SK-N-SH (cell line): ENCODE measurements at regions not wholly inside any gene's neighbourhood (a gene's known extent, or its start where the extent isn't known, plus 50 kb on each side); places are given as distances from the start of the nearest gene placed in this dataset.

Experiments used
- CTCF ChIA-PET: fragments of 300-600, 350-600 bp; formaldehyde crosslinking; extraction: SDS; loops from one replicate; lab custom pipeline; 2021; lab: Yijun Ruan, JAX
- POLR2A ChIA-PET: fragments of 350-600 bp; sonication (Branson Sonifier 250); formaldehyde crosslinking; extraction: SDS; loops from one replicate; lab custom pipeline; 2020; ENCODE audit warnings: antibody characterized with exemption, inconsistent platforms; lab: Yijun Ruan, JAX
- DNase-seq: peaks from one replicate; pipeline ENCODE4 v3.0.0; 2012
- H2AFZ ChIP-seq: fragments of 200-600 bp; sonication (generic); 2 replicates; pipeline ENCODE4 v1.8.1; 2016; ENCODE audit warnings: antibody characterized with exemption, mild to moderate bottlenecking, low read depth
- H3F3A ChIP-seq: fragments of 200-600 bp; sonication (generic); replicated peaks from 2 replicates; pipeline ENCODE3; 2016; ENCODE audit warnings: antibody characterized with exemption, mild to moderate bottlenecking; ENCODE audit not compliant: insufficient read depth
- H3K27ac ChIP-seq, 2 experiments: fragments of 200-500 bp in 1 of 2; fragments of 200-600 bp in 1 of 2; sonication (Bioruptor generic) in 1 of 2; sonication (generic), shearing (Covaris generic) in 1 of 2; 2 replicates each; pipeline versions ENCODE4 v1.5.1 to v1.6.1; 2014 to 2016; ENCODE audit warnings: low read depth in 2 of 2, inconsistent platforms in 1 of 2, low read length in 1 of 2, mild to moderate bottlenecking in 1 of 2, mixed read lengths in 1 of 2
- H3K27me3 ChIP-seq: fragments of 200-600 bp; sonication (generic), shearing (Covaris generic); 2 replicates; pipeline ENCODE4 v1.6.1; 2016; ENCODE audit warnings: mixed run types; ENCODE audit not compliant: insufficient read depth
- H3K36me3 ChIP-seq, 2 experiments: fragments of 200-500 bp in 1 of 2; fragments of 200-600 bp in 1 of 2; sonication (Bioruptor generic) in 1 of 2; sonication (generic) in 1 of 2; replicated peaks in 1 of 2; 2 replicates each; pipeline versions ENCODE3 to v1.5.1; 2014 to 2016; ENCODE audit warnings: low read length in 1 of 2, mild to moderate bottlenecking in 1 of 2; ENCODE audit not compliant: insufficient read depth in 2 of 2, control insufficient read depth in 1 of 2
- H3K4me1 ChIP-seq, 2 experiments: fragments of 200-500 bp in 1 of 2; fragments of 200-600 bp in 1 of 2; sonication (Bioruptor generic) in 1 of 2; sonication (generic), shearing (Covaris generic) in 1 of 2; 2 replicates each; pipeline versions ENCODE4 v1.5.1 to v1.6.1; 2014 to 2016; ENCODE audit warnings: low read depth in 1 of 2, low read length in 1 of 2, mixed run types in 1 of 2; ENCODE audit not compliant: insufficient read depth in 2 of 2, control insufficient read depth in 1 of 2
- H3K4me2 ChIP-seq: fragments of 200-600 bp; sonication (generic), shearing (Covaris generic); 2 replicates; pipeline ENCODE4 v1.6.1; 2017; ENCODE audit warnings: mixed run types
- H3K4me3 ChIP-seq, 2 experiments: fragments of 200-500 bp in 1 of 2; fragments of 200-600 bp in 1 of 2; sonication (Bioruptor generic) in 1 of 2; sonication (generic), shearing (Covaris generic) in 1 of 2; 2 replicates each; pipeline versions ENCODE4 v1.5.1 to v1.8.1; 2014 to 2016; ENCODE audit warnings: low read depth in 2 of 2, inconsistent platforms in 1 of 2, low read length in 1 of 2, mild to moderate bottlenecking in 1 of 2, mixed read lengths in 1 of 2, moderate library complexity in 1 of 2
- H3K79me2 ChIP-seq: fragments of 200-600 bp; sonication (generic); 2 replicates; pipeline ENCODE4 v1.8.1; 2017; ENCODE audit warnings: mild to moderate bottlenecking; ENCODE audit not compliant: insufficient read depth
- H3K9ac ChIP-seq: fragments of 200-600 bp; sonication (generic); 2 replicates; pipeline ENCODE4 v1.6.1; 2017; ENCODE audit warnings: mixed run types
- H3K9me2 ChIP-seq: fragments of 200-600 bp; sonication (generic); 2 replicates; pipeline ENCODE4 v1.6.1; 2017; ENCODE audit warnings: mixed run types
- H3K9me3 ChIP-seq: fragments of 200-600 bp; sonication (generic); 2 replicates; pipeline ENCODE4 v1.6.1; 2017; ENCODE audit warnings: mixed run types, mild to moderate bottlenecking, moderate library complexity
- H4K20me1 ChIP-seq: fragments of 200-600 bp; sonication (generic); 2 replicates; pipeline ENCODE4 v1.6.1; 2017; ENCODE audit warnings: mild to moderate bottlenecking, mixed run types; ENCODE audit not compliant: insufficient read depth
- CHD2 ChIP-seq: fragments of 150-350 bp; IDR thresholded peaks from 2 replicates; pipeline ENCODE4 v1.6.1; 2018; ENCODE audit warnings: low read length; ENCODE audit not compliant: partially characterized antibody
- CTCF ChIP-seq: fragments of 200-600 bp; sonication (generic); IDR thresholded peaks from 2 replicates; pipeline ENCODE4 v1.6.1; 2017; ENCODE audit warnings: antibody characterized with exemption, mild to moderate bottlenecking, moderate library complexity
- EP300 ChIP-seq, 2 experiments: IDR thresholded peaks; 2 replicates each; pipeline versions ENCODE4 v1.4.0 to v1.6.1; 2012; ENCODE audit warnings: borderline replicate concordance in 1 of 2, low read depth in 1 of 2, low read length in 1 of 2
- FOSL2 ChIP-seq: IDR thresholded peaks from 2 replicates; pipeline ENCODE4 v1.4.0; 2012; ENCODE audit warnings: low read depth, mild to moderate bottlenecking, moderate library complexity, borderline replicate concordance
- FOXJ3 ChIP-seq: sonication (generic); formaldehyde crosslinking; IDR thresholded peaks from 2 replicates; pipeline ENCODE4 v1.5.1; 2020; ENCODE audit warnings: mild to moderate bottlenecking, missing genetic modification reagents
- FOXM1 ChIP-seq: IDR thresholded peaks from 2 replicates; pipeline ENCODE4 v1.4.0; 2012; ENCODE audit warnings: low read depth, mild to moderate bottlenecking
- JUND ChIP-seq: IDR thresholded peaks from 2 replicates; pipeline ENCODE4 v1.4.0; 2012
- MEF2A ChIP-seq: IDR thresholded peaks from 2 replicates; pipeline ENCODE4 v1.4.0; 2012; ENCODE audit warnings: low read depth, borderline replicate concordance
- NRF1 ChIP-seq: IDR thresholded peaks from 2 replicates; pipeline ENCODE4 v1.6.1; 2012; ENCODE audit warnings: low read depth, mild to moderate bottlenecking, low read length
- RAD21 ChIP-seq: IDR thresholded peaks from 2 replicates; pipeline ENCODE4 v1.6.1; 2012; ENCODE audit warnings: mild to moderate bottlenecking, low read length
- RCOR1 ChIP-seq: fragments of 150-350 bp; IDR thresholded peaks from 2 replicates; pipeline ENCODE4 v1.6.1; 2017; ENCODE audit warnings: antibody characterized with exemption, low read length
- TCF12 ChIP-seq: IDR thresholded peaks from 2 replicates; pipeline ENCODE4 v1.4.0; 2012
- USF1 ChIP-seq: IDR thresholded peaks from 2 replicates; pipeline ENCODE4 v1.4.0; 2012; ENCODE audit warnings: low read depth, borderline replicate concordance
- WGBS: methylation state at CpG from one replicate; pipeline ENCODE4 v1.1.6; 2017; ENCODE audit warnings: low lambda C conversion rate; 5-methylcytosine and 5-hydroxymethylcytosine counted together
- TF ChIP-seq, protein P1 (sequence below): IDR thresholded peaks from 2 replicates; pipeline ENCODE4 v1.4.0; 2012; ENCODE audit warnings: low read depth, borderline replicate concordance
- TF ChIP-seq, protein P2 (sequence below): IDR thresholded peaks from 2 replicates; pipeline ENCODE4 v1.6.1; 2012; ENCODE audit warnings: mild to moderate bottlenecking, low read depth, low read length, moderate library complexity

- H3K4me3 ChIP-seq = no peak overlapping the region
- H4K20me1 ChIP-seq = no peaks in the 10 kb centered on the region
- H3K4me1 ChIP-seq = no peaks in the 10 kb centered on the region; a peak in 1 of 4 replicates
- POLR2A ChIA-PET = no interaction called here
- no peak overlapping the region for H2AFZ ChIP-seq
- TF ChIP-seq CHD2 (no peak), FOXM1 (no peak), FOXJ3 (CRISPR knock-in tag) (no peak), CTCF (no peak)
- TF ChIP-seq, protein P1, sequence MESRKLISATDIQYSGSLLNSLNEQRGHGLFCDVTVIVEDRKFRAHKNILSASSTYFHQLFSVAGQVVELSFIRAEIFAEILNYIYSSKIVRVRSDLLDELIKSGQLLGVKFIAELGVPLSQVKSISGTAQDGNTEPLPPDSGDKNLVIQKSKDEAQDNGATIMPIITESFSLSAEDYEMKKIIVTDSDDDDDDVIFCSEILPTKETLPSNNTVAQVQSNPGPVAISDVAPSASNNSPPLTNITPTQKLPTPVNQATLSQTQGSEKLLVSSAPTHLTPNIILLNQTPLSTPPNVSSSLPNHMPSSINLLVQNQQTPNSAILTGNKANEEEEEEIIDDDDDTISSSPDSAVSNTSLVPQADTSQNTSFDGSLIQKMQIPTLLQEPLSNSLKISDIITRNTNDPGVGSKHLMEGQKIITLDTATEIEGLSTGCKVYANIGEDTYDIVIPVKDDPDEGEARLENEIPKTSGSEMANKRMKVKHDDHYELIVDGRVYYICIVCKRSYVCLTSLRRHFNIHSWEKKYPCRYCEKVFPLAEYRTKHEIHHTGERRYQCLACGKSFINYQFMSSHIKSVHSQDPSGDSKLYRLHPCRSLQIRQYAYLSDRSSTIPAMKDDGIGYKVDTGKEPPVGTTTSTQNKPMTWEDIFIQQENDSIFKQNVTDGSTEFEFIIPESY = no peak
- H3K27ac ChIP-seq = no peak overlapping the region
- H3K27me3 ChIP-seq = no peaks in the 10 kb centered on the region
- CTCF ChIA-PET = interaction anchor here (1.1 kb wide), 1 partner anchor 10 kb away, joined by 3 read pairs; no protein-coding TSS in a partner anchor
- H3K36me3 ChIP-seq = no peaks in the 10 kb centered on the region
- no peak overlapping the region for H3K4me2 ChIP-seq
- H3K9ac ChIP-seq = no peak overlapping the region
- H3K9me3 ChIP-seq = no peaks in the 10 kb centered on the region
- H3K9me2 ChIP-seq = no peaks in the 10 kb centered on the region
- 78% methylated on average over 1 of the region's 1 CpG for WGBS
- H3K79me2 ChIP-seq = no peaks in the 10 kb centered on the region
- no peak for DNase-seq
- H3F3A ChIP-seq = no peaks in the 10 kb centered on the region
These were observed 758.5 kb upstream of the ADGRL2 start for GRCh38 chr1:81042225-81042624.

GRCh38 chr1:81034291-81034690, 766.4 kb upstream of the ADGRL2 start:
- Histone ChIP-seq H3F3A (no peaks in the 10 kb centered on the region), H3K36me3 (no peaks in the 10 kb centered on the region), H3K4me1 (no peaks in the 10 kb centered on the region), H3K9me2 (no peaks in the 10 kb centered on the region), H3K4me2 (no peak overlapping the region), H3K9ac (no peak overlapping the region), H3K79me2 (no peaks in the 10 kb centered on the region), H3K27me3 (no peaks in the 10 kb centered on the region), H3K27ac (no peak overlapping the region), H2AFZ (no peak overlapping the region), H3K9me3 (no peaks in the 10 kb centered on the region), H3K4me3 (no peak overlapping the region), H4K20me1 (no peaks in the 10 kb centered on the region)
- no peak for DNase-seq
- POLR2A ChIA-PET = no interaction called here
- CTCF ChIA-PET = interaction anchor here (1.2 kb wide), 1 partner anchor 13 kb away, joined by 3 read pairs; no protein-coding TSS in a partner anchor
- WGBS = 41% methylated on average over 1 of the region's 1 CpG
- TF ChIP-seq, protein P2, sequence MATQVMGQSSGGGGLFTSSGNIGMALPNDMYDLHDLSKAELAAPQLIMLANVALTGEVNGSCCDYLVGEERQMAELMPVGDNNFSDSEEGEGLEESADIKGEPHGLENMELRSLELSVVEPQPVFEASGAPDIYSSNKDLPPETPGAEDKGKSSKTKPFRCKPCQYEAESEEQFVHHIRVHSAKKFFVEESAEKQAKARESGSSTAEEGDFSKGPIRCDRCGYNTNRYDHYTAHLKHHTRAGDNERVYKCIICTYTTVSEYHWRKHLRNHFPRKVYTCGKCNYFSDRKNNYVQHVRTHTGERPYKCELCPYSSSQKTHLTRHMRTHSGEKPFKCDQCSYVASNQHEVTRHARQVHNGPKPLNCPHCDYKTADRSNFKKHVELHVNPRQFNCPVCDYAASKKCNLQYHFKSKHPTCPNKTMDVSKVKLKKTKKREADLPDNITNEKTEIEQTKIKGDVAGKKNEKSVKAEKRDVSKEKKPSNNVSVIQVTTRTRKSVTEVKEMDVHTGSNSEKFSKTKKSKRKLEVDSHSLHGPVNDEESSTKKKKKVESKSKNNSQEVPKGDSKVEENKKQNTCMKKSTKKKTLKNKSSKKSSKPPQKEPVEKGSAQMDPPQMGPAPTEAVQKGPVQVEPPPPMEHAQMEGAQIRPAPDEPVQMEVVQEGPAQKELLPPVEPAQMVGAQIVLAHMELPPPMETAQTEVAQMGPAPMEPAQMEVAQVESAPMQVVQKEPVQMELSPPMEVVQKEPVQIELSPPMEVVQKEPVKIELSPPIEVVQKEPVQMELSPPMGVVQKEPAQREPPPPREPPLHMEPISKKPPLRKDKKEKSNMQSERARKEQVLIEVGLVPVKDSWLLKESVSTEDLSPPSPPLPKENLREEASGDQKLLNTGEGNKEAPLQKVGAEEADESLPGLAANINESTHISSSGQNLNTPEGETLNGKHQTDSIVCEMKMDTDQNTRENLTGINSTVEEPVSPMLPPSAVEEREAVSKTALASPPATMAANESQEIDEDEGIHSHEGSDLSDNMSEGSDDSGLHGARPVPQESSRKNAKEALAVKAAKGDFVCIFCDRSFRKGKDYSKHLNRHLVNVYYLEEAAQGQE = no peak
- TF ChIP-seq RAD21 = no peak
- no peak for TF ChIP-seq CTCF
- TF ChIP-seq NRF1 = no peak
- no peak for TF ChIP-seq JUND
- no peak for TF ChIP-seq RCOR1
- no peak for TF ChIP-seq USF1
- TF ChIP-seq, protein P1 = no peak
- no peak for TF ChIP-seq TCF12
- no peak for TF ChIP-seq EP300 (IDR thresholded peaks at IDR 0.05; ENCODE audit: borderline replicate concordance in 1 of 2, low read depth in 1 of 2, low read length in 1 of 2)
- TF ChIP-seq MEF2A = no peak
- no peak for TF ChIP-seq FOSL2
